ENCODE measurements at regions not wholly inside any gene's neighbourhood (a gene's known extent, or its start where the extent isn't known, plus 50 kb on each side); places are given as distances from the start of the nearest gene placed in this dataset.

- Histone ChIP-seq H3F3A (ENCODE audit: insufficient read depth, low read length) (no peaks in the 10 kb centered on the region), H3K36me3 (replicated peaks; ENCODE audit: insufficient read depth, low read length) (no peaks in the 10 kb centered on the region), H3K9me3 (replicated peaks; ENCODE audit: insufficient read depth, low read length) (no peaks in the 10 kb centered on the region), H3K79me2 (ENCODE audit: low read length) (no peaks in the 10 kb centered on the region), H2AFZ (ENCODE audit: low read length) (no peak overlapping the region), H3K4me1 (ENCODE audit: low read length) (no peaks in the 10 kb centered on the region), H3K27me3 (replicated peaks; ENCODE audit: insufficient read depth, low read length) (no peaks in the 10 kb centered on the region), H4K20me1 (ENCODE audit: insufficient read depth, low read length) (no peaks in the 10 kb centered on the region), H3K4me3 (ENCODE audit: low read length) (no peak overlapping the region), H3K27ac (ENCODE audit: low read length) (no peak overlapping the region), H3K9ac (ENCODE audit: low read length) (no peak overlapping the region), H3K9me2 (replicated peaks; ENCODE audit: insufficient read depth, low read length) (no peaks in the 10 kb centered on the region), H3K4me2 (ENCODE audit: low read depth, low read length) (no peak overlapping the region)
- no peak for DNase-seq
- TF ChIP-seq EZH2phosphoT487 (IDR thresholded peaks at IDR 0.05; ENCODE audit: low read length) (no peak), CTCF (IDR thresholded peaks at IDR 0.05; ENCODE audit: low read length) (no peak), EZH2 (optimal IDR thresholded peaks at IDR 0.05; ENCODE audit: low read depth, low read length) (no peak)
Observed at GRCh38 chr4:14929669-14930068, 72.6 kb upstream of the CPEB2 start.

- Histone ChIP-seq H3K36me3 (replicated peaks; ENCODE audit: insufficient read depth, low read length) (no peaks in the 10 kb centered on the region), H3F3A (ENCODE audit: insufficient read depth, low read length) (no peaks in the 10 kb centered on the region), H3K4me2 (ENCODE audit: low read depth, low read length) (no peak overlapping the region), H3K27me3 (replicated peaks; ENCODE audit: insufficient read depth, low read length) (no peaks in the 10 kb centered on the region), H3K9me2 (replicated peaks; ENCODE audit: insufficient read depth, low read length) (no peaks in the 10 kb centered on the region), H3K27ac (ENCODE audit: low read length) (no peak overlapping the region), H4K20me1 (ENCODE audit: insufficient read depth, low read length) (no peaks in the 10 kb centered on the region), H3K4me1 (ENCODE audit: low read length) (no peaks in the 10 kb centered on the region), H3K9me3 (replicated peaks; ENCODE audit: insufficient read depth, low read length) (no peaks in the 10 kb centered on the region), H3K79me2 (ENCODE audit: low read length) (no peaks in the 10 kb centered on the region), H3K9ac (ENCODE audit: low read length) (no peak overlapping the region), H2AFZ (ENCODE audit: low read length) (no peak overlapping the region), H3K4me3 (ENCODE audit: low read length) (no peak overlapping the region)
- no peak for DNase-seq
- no peak for TF ChIP-seq EZH2 (optimal IDR thresholded peaks at IDR 0.05; ENCODE audit: low read depth, low read length)
- TF ChIP-seq CTCF (IDR thresholded peaks at IDR 0.05; ENCODE audit: low read length) = no peak
- no peak for TF ChIP-seq EZH2phosphoT487 (IDR thresholded peaks at IDR 0.05; ENCODE audit: low read length)
Observed at GRCh38 chr4:14934704-14935390, 67.4 kb upstream of the CPEB2 start.

GRCh38 chr4:14943749-14944148 is 58.5 kb upstream of the CPEB2 start:
- H4K20me1 ChIP-seq (ENCODE audit: insufficient read depth, low read length) = no peaks in the 10 kb centered on the region
- no peaks in the 10 kb centered on the region for H3K9me3 ChIP-seq (replicated peaks; ENCODE audit: insufficient read depth, low read length)
- no peak overlapping the region for H3K4me2 ChIP-seq (ENCODE audit: low read depth, low read length)
- H3K9ac ChIP-seq (ENCODE audit: low read length) = no peak overlapping the region
- H3K4me1 ChIP-seq (ENCODE audit: low read length) = no peaks in the 10 kb centered on the region
- no peaks in the 10 kb centered on the region for H3K9me2 ChIP-seq (replicated peaks; ENCODE audit: insufficient read depth, low read length)
- H3K4me3 ChIP-seq (ENCODE audit: low read length) = no peak overlapping the region
- no peak overlapping the region for H3K27ac ChIP-seq (ENCODE audit: low read length)
- TF ChIP-seq CTCF (IDR thresholded peaks at IDR 0.05; ENCODE audit: low read length) (no peak), EZH2 (optimal IDR thresholded peaks at IDR 0.05; ENCODE audit: low read depth, low read length) (no peak), EZH2phosphoT487 (IDR thresholded peaks at IDR 0.05; ENCODE audit: low read length) (no peak)
- H3K36me3 ChIP-seq (replicated peaks; ENCODE audit: insufficient read depth, low read length) = no peaks in the 10 kb centered on the region
- H3F3A ChIP-seq (ENCODE audit: insufficient read depth, low read length) = no peaks in the 10 kb centered on the region
- H3K27me3 ChIP-seq (replicated peaks; ENCODE audit: insufficient read depth, low read length) = no peaks in the 10 kb centered on the region
- no peaks in the 10 kb centered on the region for H3K79me2 ChIP-seq (ENCODE audit: low read length)
- H2AFZ ChIP-seq (ENCODE audit: low read length) = no peak overlapping the region
- DNase-seq = no peak

Measured in MM.1S (cell line).